SKM-1 treated with dmso at 0.1 percent for 144 hours (cell line): ENCODE measurements at regions not wholly inside any gene's neighbourhood (a gene's known extent, or its start where the extent isn't known, plus 50 kb on each side); places are given as distances from the start of the nearest gene placed in this dataset.
"Not testable (repeated sequence)": the region's sequence is repeated elsewhere in the genome, so short reads cannot be mapped to it uniquely, and the experiment has no call there.

ENCODE experiments used
- DNase-seq: peaks from one replicate; lab custom pipeline; 2025; ENCODE audit not compliant: unreplicated experiment; lab: John Stamatoyannopoulos, UW

- DNase-seq = no peak
Measured at GRCh38 chr9:24698881-24699518, 153.3 kb upstream of the IZUMO3 start.

GRCh38 chr9:24672336-24672735, 126.6 kb upstream of the IZUMO3 start:
- DNase-seq = no peak

- DNase-seq = no peak
Measured at GRCh38 chr9:24657387-24657786, 111.7 kb upstream of the IZUMO3 start.

GRCh38 chr9:24652181-24652580, 106.5 kb upstream of the IZUMO3 start:
- DNase-seq = no peak

- not testable (repeated sequence) for DNase-seq
Measured at GRCh38 chr9:24628809-24629208, 83.1 kb upstream of the IZUMO3 start.

GRCh38 chr9:24625097-24625496, 79.4 kb upstream of the IZUMO3 start:
- no peak for DNase-seq

GRCh38 chr9:24624481-24624880, 78.8 kb upstream of the IZUMO3 start:
- DNase-seq = no peak

GRCh38 chr9:24620741-24621140, 75.0 kb upstream of the IZUMO3 start:
- DNase-seq = no peak

- no peak for DNase-seq
Measured at GRCh38 chr9:24616863-24617262, 71.2 kb upstream of the IZUMO3 start.

- DNase-seq = no peak
Measured at GRCh38 chr9:24614070-24614469, 68.4 kb upstream of the IZUMO3 start.

- DNase-seq = no peak
Measured at GRCh38 chr9:24608599-24608998, 62.9 kb upstream of the IZUMO3 start.

GRCh38 chr9:24602693-24603352, 57.1 kb upstream of the IZUMO3 start:
- no peak for DNase-seq
